ENCODE measurements at regions not wholly inside any gene's neighbourhood (a gene's known extent, or its start where the extent isn't known, plus 50 kb on each side); places are given as distances from the start of the nearest gene placed in this dataset.

DNA sequence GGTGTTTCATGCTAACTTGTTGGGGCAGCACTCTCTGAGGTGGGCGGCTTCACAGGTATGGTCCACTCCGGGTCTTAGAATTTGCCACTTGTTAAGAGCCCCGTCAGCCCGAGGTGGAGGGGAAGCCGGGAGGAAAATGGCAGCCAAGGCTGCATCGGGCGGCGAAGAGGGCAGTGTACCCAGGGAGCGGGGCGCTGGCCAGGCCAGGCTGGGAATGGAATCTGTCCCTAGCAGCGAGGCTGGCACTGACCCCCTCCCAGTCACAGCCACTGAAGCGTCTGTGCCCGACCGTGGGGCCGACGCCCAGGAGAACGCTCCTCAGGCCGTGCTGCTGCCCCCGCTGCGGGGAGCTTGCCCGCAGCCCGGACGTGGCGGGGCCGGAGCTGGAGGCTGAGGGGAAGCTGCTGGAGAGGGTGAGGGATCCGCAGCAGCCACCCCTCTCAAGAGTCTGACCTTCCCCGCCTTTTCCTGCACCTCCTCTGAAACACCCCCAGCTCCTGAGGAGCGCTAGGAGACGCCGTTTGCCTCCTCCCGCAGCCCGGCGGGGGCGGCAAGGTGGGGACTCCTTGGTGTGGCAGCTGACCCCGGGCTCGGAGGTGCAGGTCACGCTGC, 313.8 kb upstream of the SPRY2 start:
- TF ChIP-seq EED (IDR thresholded peaks at IDR 0.05; ENCODE audit: low read depth): no peak
- no peak for TF ChIP-seq RAD21 (IDR thresholded peaks at IDR 0.05; ENCODE audit: insufficient read depth, low read depth, low read length)
- TF ChIP-seq, protein P1, sequence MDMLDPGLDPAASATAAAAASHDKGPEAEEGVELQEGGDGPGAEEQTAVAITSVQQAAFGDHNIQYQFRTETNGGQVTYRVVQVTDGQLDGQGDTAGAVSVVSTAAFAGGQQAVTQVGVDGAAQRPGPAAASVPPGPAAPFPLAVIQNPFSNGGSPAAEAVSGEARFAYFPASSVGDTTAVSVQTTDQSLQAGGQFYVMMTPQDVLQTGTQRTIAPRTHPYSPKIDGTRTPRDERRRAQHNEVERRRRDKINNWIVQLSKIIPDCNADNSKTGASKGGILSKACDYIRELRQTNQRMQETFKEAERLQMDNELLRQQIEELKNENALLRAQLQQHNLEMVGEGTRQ (IDR thresholded peaks at IDR 0.05; ENCODE audit: borderline replicate concordance, low read depth, low read length): no peak
- no peak for TF ChIP-seq TCF12 (IDR thresholded peaks at IDR 0.05; ENCODE audit: low read depth, low read length)
- TF ChIP-seq NFXL1 (IDR thresholded peaks at IDR 0.05; ENCODE audit: borderline replicate concordance): no peak
- TF ChIP-seq SMAD5 (IDR thresholded peaks at IDR 0.05; ENCODE audit: low read depth): no peak
- TF ChIP-seq, protein P2, sequence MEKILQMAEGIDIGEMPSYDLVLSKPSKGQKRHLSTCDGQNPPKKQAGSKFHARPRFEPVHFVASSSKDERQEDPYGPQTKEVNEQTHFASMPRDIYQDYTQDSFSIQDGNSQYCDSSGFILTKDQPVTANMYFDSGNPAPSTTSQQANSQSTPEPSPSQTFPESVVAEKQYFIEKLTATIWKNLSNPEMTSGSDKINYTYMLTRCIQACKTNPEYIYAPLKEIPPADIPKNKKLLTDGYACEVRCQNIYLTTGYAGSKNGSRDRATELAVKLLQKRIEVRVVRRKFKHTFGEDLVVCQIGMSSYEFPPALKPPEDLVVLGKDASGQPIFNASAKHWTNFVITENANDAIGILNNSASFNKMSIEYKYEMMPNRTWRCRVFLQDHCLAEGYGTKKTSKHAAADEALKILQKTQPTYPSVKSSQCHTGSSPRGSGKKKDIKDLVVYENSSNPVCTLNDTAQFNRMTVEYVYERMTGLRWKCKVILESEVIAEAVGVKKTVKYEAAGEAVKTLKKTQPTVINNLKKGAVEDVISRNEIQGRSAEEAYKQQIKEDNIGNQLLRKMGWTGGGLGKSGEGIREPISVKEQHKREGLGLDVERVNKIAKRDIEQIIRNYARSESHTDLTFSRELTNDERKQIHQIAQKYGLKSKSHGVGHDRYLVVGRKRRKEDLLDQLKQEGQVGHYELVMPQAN (conservative IDR thresholded peaks at IDR 0.05): no peak
- TF ChIP-seq, protein P3, sequence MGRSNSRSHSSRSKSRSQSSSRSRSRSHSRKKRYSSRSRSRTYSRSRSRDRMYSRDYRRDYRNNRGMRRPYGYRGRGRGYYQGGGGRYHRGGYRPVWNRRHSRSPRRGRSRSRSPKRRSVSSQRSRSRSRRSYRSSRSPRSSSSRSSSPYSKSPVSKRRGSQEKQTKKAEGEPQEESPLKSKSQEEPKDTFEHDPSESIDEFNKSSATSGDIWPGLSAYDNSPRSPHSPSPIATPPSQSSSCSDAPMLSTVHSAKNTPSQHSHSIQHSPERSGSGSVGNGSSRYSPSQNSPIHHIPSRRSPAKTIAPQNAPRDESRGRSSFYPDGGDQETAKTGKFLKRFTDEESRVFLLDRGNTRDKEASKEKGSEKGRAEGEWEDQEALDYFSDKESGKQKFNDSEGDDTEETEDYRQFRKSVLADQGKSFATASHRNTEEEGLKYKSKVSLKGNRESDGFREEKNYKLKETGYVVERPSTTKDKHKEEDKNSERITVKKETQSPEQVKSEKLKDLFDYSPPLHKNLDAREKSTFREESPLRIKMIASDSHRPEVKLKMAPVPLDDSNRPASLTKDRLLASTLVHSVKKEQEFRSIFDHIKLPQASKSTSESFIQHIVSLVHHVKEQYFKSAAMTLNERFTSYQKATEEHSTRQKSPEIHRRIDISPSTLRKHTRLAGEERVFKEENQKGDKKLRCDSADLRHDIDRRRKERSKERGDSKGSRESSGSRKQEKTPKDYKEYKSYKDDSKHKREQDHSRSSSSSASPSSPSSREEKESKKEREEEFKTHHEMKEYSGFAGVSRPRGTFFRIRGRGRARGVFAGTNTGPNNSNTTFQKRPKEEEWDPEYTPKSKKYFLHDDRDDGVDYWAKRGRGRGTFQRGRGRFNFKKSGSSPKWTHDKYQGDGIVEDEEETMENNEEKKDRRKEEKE (IDR thresholded peaks at IDR 0.05): no peak
- no peak for TF ChIP-seq SMARCA5 (IDR thresholded peaks at IDR 0.05)
- TF ChIP-seq MXI1 (IDR thresholded peaks at IDR 0.05; ENCODE audit: low read depth, low read length): no peak
- TF ChIP-seq EP300 (IDR thresholded peaks at IDR 0.05; ENCODE audit: borderline replicate concordance in 1 of 2, control insufficient read depth in 1 of 2, low read depth in 2 of 2, low read length in 2 of 2): no peak
- TF ChIP-seq TBL1XR1 (IDR thresholded peaks at IDR 0.05; ENCODE audit: low read depth, low read length): no peak
- no peak for TF ChIP-seq WRNIP1 (IDR thresholded peaks at IDR 0.05; ENCODE audit: borderline replicate concordance, low read depth, low read length)
- no peak for TF ChIP-seq POLR2A (IDR thresholded peaks at IDR 0.05; ENCODE audit: low read depth, low read length)
- no peak for TF ChIP-seq HDAC6 (IDR thresholded peaks at IDR 0.05; ENCODE audit: unreplicated experiment)
- TF ChIP-seq BRCA1 (IDR thresholded peaks at IDR 0.05; ENCODE audit: low read depth, low read length): no peak
- TF ChIP-seq SPI1 (IDR thresholded peaks at IDR 0.05; ENCODE audit: borderline replicate concordance, insufficient read depth, low read depth, low read length): no peak
- in situ Hi-C loops (cut with MboI): no loop called here
- ChIA-PET POLR2A (interaction anchor here (0.9 kb wide), 1 partner anchor 301 kb away, joined by 3 read pairs; no protein-coding TSS in a partner anchor), RAD21 (ENCODE audit: unreplicated experiment) (no interaction called here), SMC1A (ENCODE audit: uncharacterized antibody, unreplicated experiment) (interaction anchor here (1.4 to 2.3 kb wide), 4 partner anchors 11 to 152 kb away, joined by 3 to 10 read pairs (median 3); no protein-coding TSS in a partner anchor), CTCF (no interaction called here)
- WGBS (ENCODE audit: insufficient coverage, insufficient replicate concordance, low lambda C conversion rate, missing lambda C conversion rate): 41% methylated on average over 37 of the region's 37 CpGs
- H3K27ac ChIP-seq (ENCODE audit: control insufficient read depth, insufficient read depth): no peak overlapping the region
- H3K27me3 ChIP-seq (replicated peaks in 1 of 2; ENCODE audit: control insufficient read depth in 2 of 2, insufficient read depth in 2 of 2, low read length in 1 of 2): no peaks in the 10 kb centered on the region
- H3K4me2 ChIP-seq (ENCODE audit: control insufficient read depth, insufficient read depth): no peak overlapping the region
- H2AFZ ChIP-seq (ENCODE audit: control insufficient read depth, low read depth, low read length): no peak overlapping the region
- no TSS peak for BruUV-seq (replicated peaks)
- DNase-seq (ENCODE audit: low read depth, low spot score): no peak
- intact Hi-C loops (cut with micrococcal nuclease; ENCODE audit: unreplicated experiment): no loop called here
- no peak overlapping the region for H3K4me3 ChIP-seq
- no peaks in the 10 kb centered on the region for H3K9me3 ChIP-seq (replicated peaks; ENCODE audit: control insufficient read depth, insufficient read depth, low read length)
- no peaks in the 10 kb centered on the region for H3K4me1 ChIP-seq (ENCODE audit: control insufficient read depth, insufficient read depth, low read length)
- H3K9ac ChIP-seq (ENCODE audit: control insufficient read depth, insufficient read depth, low read length): no peak overlapping the region
- ATAC-seq: no peak
- H3K79me2 ChIP-seq (ENCODE audit: control insufficient read depth, insufficient read depth, low read length): no peaks in the 10 kb centered on the region
- H3K36me3 ChIP-seq (ENCODE audit: control insufficient read depth in 2 of 2, insufficient read depth in 2 of 2, low read length in 1 of 2): no peaks in the 10 kb centered on the region
- no peaks in the 10 kb centered on the region for H4K20me1 ChIP-seq (ENCODE audit: control insufficient read depth, insufficient read depth)
- FAIRE-seq: no peak

All from GM12878 (cell line).